OCI-M1 (cell line): ENCODE measurements at regions not wholly inside any gene's neighbourhood (a gene's known extent, or its start where the extent isn't known, plus 50 kb on each side); places are given as distances from the start of the nearest gene placed in this dataset.

Source experiments
- DNase-seq: peaks from one replicate; lab custom pipeline; 2025; lab: John Stamatoyannopoulos, UW

DNA sequence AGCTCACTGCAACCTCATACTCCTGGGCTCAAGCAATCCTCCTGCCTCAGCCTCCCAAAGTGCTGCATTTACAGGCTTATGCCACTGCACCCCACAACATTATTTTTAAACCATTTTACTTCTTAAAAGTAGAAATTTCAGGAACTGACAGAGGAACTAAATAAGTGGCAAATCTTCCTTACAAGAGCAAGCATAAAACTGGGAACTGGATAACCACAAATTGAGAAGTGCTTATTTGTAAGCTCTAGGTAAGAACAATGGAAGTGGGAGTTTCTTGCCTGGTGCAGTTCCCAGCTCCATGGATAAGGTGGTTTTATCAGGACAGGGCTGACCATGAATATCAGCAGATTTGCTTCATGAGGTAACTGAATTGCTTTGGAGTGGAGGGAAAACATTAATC is 655.2 kb downstream of the DIPK2A start:
- DNase-seq: no peak

- no peak for DNase-seq
These were observed 657.8 kb downstream of the DIPK2A start for GRCh38 chr3:144629381-144629780.

DNA sequence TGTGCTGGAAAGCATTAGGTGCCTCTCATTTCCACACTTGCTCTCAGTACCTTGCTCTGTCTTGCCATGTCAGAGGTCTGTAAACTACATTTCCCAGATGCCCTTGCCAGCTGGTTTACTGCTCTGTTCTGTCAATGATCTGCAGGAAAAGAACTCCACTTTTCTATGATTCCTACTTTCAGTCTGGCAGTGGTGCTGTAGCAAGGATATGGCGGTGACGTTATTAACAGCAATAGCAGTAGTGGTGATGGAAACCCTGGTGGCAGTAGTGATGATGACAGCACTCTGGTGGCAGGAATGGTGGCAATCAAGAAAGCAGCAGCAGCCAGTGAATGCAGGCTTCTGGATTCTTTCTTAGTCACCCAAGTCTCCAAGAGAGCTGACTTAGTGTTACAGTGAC is 665.2 kb downstream of the DIPK2A start:
- peak; percentile 6 for DNase-seq

DNA sequence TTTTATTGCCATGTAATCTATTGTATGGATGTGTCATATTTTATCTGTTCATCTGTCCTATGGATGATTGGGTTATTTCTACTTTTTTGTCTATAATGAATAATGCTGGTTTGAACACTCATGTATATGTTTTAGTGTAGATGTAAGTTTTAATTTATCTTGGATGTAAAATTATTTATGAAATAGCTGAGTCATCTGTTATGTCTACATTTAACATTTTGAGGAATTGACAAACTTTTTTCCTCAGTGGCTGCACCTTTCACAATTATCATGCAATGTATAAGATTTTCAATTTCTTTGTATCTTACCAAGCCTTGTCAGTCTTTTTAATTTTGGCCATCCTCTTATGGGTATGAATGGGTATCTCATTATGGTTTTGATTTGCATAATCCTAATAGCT is 666.4 kb downstream of the DIPK2A start:
- DNase-seq: no peak

- no peak for DNase-seq
These were observed 672.2 kb downstream of the DIPK2A start for GRCh38 chr3:144643771-144644198.

GRCh38 chr3:144645300-144645699 is 673.7 kb downstream of the DIPK2A start:
- no peak for DNase-seq

GRCh38 chr3:144650380-144650779 is 678.8 kb downstream of the DIPK2A start:
- no peak for DNase-seq

DNA sequence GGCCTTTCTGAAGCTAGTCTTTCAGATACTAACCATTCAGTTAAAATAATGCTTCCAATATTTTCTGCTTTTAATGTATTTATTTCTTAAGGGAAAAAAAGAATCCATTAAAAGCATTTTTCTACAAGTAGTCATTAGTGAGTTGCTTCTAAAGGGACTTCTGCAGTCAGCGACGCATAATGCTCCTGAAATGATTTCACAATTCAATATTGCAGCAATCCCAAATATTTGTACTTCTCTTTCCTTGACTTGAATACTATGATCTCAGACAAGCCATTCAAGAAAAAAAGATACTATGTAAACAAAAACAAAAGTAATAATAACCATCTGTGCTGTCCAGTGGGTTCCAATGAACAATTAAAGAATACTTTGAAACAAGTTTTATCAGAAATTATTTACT is 681.0 kb downstream of the DIPK2A start:
- DNase-seq: no peak

- DNase-seq: no peak
These were observed 683.8 kb downstream of the DIPK2A start for GRCh38 chr3:144655423-144655822.

DNA sequence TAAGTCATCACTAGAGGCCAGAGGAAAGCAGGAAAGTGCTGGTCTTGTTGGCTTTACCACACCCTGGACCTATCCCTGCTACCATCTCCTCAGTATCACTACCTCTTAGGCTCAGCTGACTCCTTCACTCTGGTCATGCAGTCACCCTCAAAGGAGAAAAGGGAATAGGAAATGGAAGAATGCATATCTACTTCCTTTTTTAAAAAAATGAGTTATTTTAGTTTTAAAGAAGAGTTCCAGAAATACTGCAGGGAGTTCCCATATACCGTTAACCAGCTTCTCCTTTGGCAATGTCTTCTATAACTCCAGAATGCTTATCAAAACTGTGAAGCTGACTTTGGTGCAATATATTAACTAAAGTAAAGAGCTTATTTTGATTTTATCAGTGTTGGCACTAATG is 688.6 kb downstream of the DIPK2A start:
- DNase-seq: peak; percentile 29

DNA sequence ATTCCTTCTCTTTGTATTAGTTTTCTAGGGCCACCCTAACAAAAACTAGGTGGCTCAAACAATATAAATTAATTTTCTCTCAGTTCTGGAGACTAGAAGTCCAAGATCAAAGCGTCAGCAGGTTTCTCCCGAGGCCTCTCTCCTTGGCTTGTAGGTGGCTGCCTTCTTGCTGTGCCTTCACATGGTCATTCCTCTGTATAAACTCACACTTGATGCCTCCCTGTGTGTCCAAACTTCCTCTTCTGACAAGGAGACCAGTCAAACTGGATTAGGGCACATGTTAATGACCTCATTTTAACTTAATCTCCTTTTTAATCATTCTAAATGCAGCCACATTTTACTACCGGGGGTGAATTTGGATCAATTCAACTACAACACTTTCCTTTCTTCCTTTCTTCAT is 691.1 kb downstream of the DIPK2A start:
- DNase-seq: peak; percentile 31

- no peak for DNase-seq
These were observed 692.1 kb downstream of the DIPK2A start for GRCh38 chr3:144663456-144664436.

- no peak for DNase-seq
These were observed 694.0 kb downstream of the DIPK2A start for GRCh38 chr3:144665567-144666053.

DNA sequence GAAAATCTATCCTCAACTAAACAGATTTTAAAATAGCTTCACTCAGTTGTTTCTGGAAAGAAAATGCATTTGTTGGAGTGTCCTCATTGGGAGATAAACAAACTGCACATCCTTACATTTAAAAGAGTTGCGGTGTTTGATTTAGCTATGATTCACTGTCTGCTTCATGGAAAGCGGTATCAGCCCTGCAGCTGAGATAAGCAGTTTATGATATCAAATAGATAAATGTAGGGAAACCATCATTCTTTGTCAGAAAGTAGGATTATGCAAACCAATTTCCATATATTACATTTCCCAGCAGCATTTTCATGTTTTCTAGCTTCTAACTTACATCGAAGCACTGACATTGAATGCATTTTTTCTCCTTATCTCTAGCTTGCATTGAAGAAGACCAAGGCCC is 698.9 kb downstream of the DIPK2A start:
- no peak for DNase-seq

- no peak for DNase-seq
These were observed 705.5 kb downstream of the DIPK2A start for GRCh38 chr3:144677103-144677502.

- DNase-seq: no peak
These were observed 711.4 kb downstream of the DIPK2A start for GRCh38 chr3:144683065-144683464.

DNA sequence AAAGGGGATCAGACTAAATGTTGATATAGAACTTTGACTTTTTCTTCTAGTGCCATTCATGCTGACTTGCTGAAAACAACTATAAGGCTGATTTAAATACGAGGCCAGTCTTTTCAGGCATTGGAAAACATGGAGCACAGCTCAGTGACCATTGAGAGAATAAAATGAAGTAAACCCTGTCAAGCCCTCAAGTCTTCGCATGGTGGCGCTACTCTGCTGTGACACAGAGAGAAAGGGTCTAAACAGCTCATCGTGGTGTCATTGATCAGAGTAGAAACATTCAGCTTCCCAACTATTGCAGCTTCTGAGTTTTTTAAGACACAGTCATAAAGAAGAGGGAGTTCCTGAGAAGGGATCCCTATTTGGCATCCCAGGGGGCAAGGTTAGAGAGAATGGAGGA is 716.2 kb downstream of the DIPK2A start:
- no peak for DNase-seq

- DNase-seq: no peak
These were observed 720.9 kb downstream of the DIPK2A start for GRCh38 chr3:144692488-144692887.

- DNase-seq: no peak
These were observed 736.8 kb downstream of the DIPK2A start for GRCh38 chr3:144708437-144708836.

- DNase-seq: no peak
These were observed 765.7 kb downstream of the DIPK2A start for GRCh38 chr3:144737281-144737680.

DNA sequence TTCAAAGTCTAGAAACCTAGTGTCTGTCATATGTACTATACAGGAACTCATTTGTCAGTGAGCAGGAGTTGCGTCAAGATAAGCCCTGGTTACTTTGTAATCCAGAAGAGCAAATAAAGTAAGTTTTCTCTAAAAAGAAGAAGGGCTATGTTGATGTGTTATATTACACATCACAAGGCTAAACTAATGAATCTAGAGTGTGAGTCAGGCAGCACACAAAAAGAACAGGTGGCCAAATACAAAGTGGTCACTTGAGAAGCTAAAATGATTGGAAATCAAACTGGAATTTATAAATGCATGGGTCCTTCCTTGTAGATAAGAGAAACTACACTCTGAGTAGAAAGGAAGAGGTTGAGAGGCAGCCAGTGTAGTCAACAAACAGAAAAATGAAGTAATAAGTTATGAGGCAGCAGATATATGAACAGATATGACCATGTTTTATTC is 771.6 kb downstream of the DIPK2A start:
- peak; percentile 84 for DNase-seq

DNA sequence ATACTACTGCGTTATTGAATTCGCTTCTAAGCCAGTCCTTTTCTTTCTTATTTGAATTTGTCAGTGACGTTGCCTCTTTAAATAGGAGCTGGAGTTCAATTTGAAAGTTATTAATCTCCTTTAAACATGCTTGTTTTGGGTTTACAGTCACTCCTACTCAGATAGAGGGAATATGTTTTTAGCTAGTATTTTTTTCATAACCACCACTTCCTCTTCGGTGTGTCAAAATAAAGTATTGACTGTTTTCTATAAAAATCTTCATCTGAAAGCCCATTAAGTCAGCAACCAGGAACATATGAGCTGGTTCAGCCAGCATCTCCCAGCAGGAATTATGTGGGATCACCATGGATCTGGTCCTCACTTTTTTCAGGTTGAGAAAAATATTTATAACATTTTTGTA is 772.9 kb downstream of the DIPK2A start:
- DNase-seq: peak; percentile 56

- DNase-seq: no peak
These were observed 775.0 kb downstream of the DIPK2A start for GRCh38 chr3:144746631-144747030.
